HG03442 (cell line): ENCODE measurements at regions not wholly inside any gene's neighbourhood (a gene's known extent, or its start where the extent isn't known, plus 50 kb on each side); places are given as distances from the start of the nearest gene placed in this dataset.
A peak's percentile ranks its signal among the peaks of the same experiment; 100 is the strongest.

Source experiments
- ATAC-seq: cut with Tn5 transposase; IDR thresholded peaks from one replicate; pipeline ENCODE4 v1.9.1; 2021; ENCODE audit warnings: mild to moderate bottlenecking, moderate library complexity; ENCODE audit not compliant: unreplicated experiment

- ATAC-seq, result no peak
These were observed 477.2 kb downstream of the GPAM start for GRCh38 chr10:111706331-111706730.

GRCh38 chr10:111707076-111707475 lies 476.5 kb downstream of the GPAM start:
- no peak for ATAC-seq

- no peak for ATAC-seq
These were observed 474.0 kb downstream of the GPAM start for GRCh38 chr10:111709603-111710002.

GRCh38 chr10:111716032-111716431 lies 467.5 kb downstream of the GPAM start:
- ATAC-seq, result no peak

GRCh38 chr10:111724121-111724520 lies 459.4 kb downstream of the GPAM start:
- no peak for ATAC-seq

GRCh38 chr10:111725050-111725449 lies 458.5 kb downstream of the GPAM start:
- no peak for ATAC-seq

GRCh38 chr10:111732166-111732785 lies 451.3 kb downstream of the GPAM start:
- no peak for ATAC-seq

GRCh38 chr10:111739125-111739873 lies 444.3 kb downstream of the GPAM start:
- no peak for ATAC-seq

- ATAC-seq, result no peak
These were observed 443.8 kb downstream of the GPAM start for GRCh38 chr10:111739874-111740139.

- no peak for ATAC-seq
These were observed 437.6 kb downstream of the GPAM start for GRCh38 chr10:111745982-111746381.

- ATAC-seq, result no peak
These were observed 435.8 kb downstream of the GPAM start for GRCh38 chr10:111747751-111748150.

- no peak for ATAC-seq
These were observed 435.4 kb downstream of the GPAM start for GRCh38 chr10:111748184-111748583.

- no peak for ATAC-seq
These were observed 433.3 kb downstream of the GPAM start for GRCh38 chr10:111750165-111750849.

- ATAC-seq, result peak; percentile 72
These were observed 427.1 kb downstream of the GPAM start for GRCh38 chr10:111756217-111757061.

GRCh38 chr10:111758593-111758992 lies 425.0 kb downstream of the GPAM start:
- no peak for ATAC-seq

GRCh38 chr10:111762114-111762513 lies 421.5 kb downstream of the GPAM start:
- ATAC-seq, result no peak

- no peak for ATAC-seq
These were observed 418.3 kb downstream of the GPAM start for GRCh38 chr10:111765216-111765615.

- ATAC-seq, result no peak
These were observed 417.1 kb downstream of the GPAM start for GRCh38 chr10:111766464-111766863.

GRCh38 chr10:111767661-111768060 lies 415.9 kb downstream of the GPAM start:
- no peak for ATAC-seq

- no peak for ATAC-seq
These were observed 409.6 kb downstream of the GPAM start for GRCh38 chr10:111773950-111774349.

- ATAC-seq, result no peak
These were observed 409.1 kb downstream of the GPAM start for GRCh38 chr10:111774486-111774885.
